A549 (cell line): ENCODE measurements at regions not wholly inside any gene's neighbourhood (a gene's known extent, or its start where the extent isn't known, plus 50 kb on each side); places are given as distances from the start of the nearest gene placed in this dataset.

ENCODE experiments used
- ATAC-seq, 2 experiments: fragments of 200-7000 bp in 1 of 2; fragments of >200 bp in 1 of 2; cut with Nextera tagmentation in 1 of 2; cut with Tn5 transposase in 1 of 2; 3 replicates each; pipeline versions ENCODE4 v1.8.0 to v1.9.1; 2018 to 2020; ENCODE audit warnings: mild to moderate bottlenecking in 1 of 2, moderate library complexity in 1 of 2
- CTCF ChIA-PET: fragments of 300-600 bp; sonication (Branson Sonifier 250); formaldehyde crosslinking; extraction: SDS; loops from one replicate; lab custom pipeline; 2021; ENCODE audit warnings: antibody characterized with exemption, inconsistent platforms; lab: Yijun Ruan, JAX
- POLR2A ChIA-PET: fragments of 350-600 bp; formaldehyde crosslinking; extraction: SDS; loops from one replicate; lab custom pipeline; 2021; ENCODE audit warnings: antibody characterized with exemption, inconsistent platforms; lab: Yijun Ruan, JAX
- DNase-seq, 2 experiments: peaks; one replicate each; pipeline versions ENCODE4 v3.0.0 to v3.0.0-alpha.2; 2011 to 2016; ENCODE audit warnings: low read depth in 1 of 2, low spot score in 1 of 2
- FAIRE-seq: peaks from 2 replicates; lab custom pipeline; 2011; peaks lifted over from hg19 to GRCh38; lab: Jason Lieb, UNC
- H3K27ac ChIP-seq, 2 experiments: fragments of >200 bp; sonication (Bioruptor Twin); formaldehyde crosslinking; 3 replicates each; pipeline ENCODE4 v1.5.1; 2016 to 2017
- H3K4me1 ChIP-seq: fragments of >200 bp; sonication (Bioruptor Twin); formaldehyde crosslinking; 3 replicates; pipeline ENCODE4 v1.6.1; 2016
- H3K4me2 ChIP-seq: fragments of >200 bp; sonication (Bioruptor Twin); formaldehyde crosslinking; 3 replicates; pipeline ENCODE4 v1.6.1; 2016
- H3K4me3 ChIP-seq: fragments of >200 bp; sonication (Bioruptor Twin); formaldehyde crosslinking; 3 replicates; pipeline ENCODE4 v1.5.1; 2016
- H3K9me3 ChIP-seq: fragments of >200 bp; sonication (Bioruptor Twin); formaldehyde crosslinking; 3 replicates; pipeline ENCODE4 v1.6.1; 2016
- BHLHE40 ChIP-seq: IDR thresholded peaks from 2 replicates; pipeline ENCODE4 v1.6.1; 2012; ENCODE audit warnings: low read depth, low read length, inconsistent platforms
- CHD2 ChIP-seq: fragments of 150-350 bp; IDR thresholded peaks from 2 replicates; pipeline ENCODE4 v1.6.1; 2014; ENCODE audit warnings: low read length; ENCODE audit not compliant: partially characterized antibody
- EHF ChIP-seq: fragments of 250-450 bp; sonication (Bioruptor Pico); IDR thresholded peaks from 2 replicates; pipeline ENCODE4 v1.5.0; 2020; ENCODE audit warnings: mild to moderate bottlenecking
- GATA3 ChIP-seq: IDR thresholded peaks from 2 replicates; pipeline ENCODE4 v1.6.1; 2012; ENCODE audit warnings: borderline replicate concordance
- HOXA7 ChIP-seq: fragments of 250-450 bp; sonication (Bioruptor Pico); IDR thresholded peaks from 2 replicates; pipeline ENCODE4 v1.5.0; 2020; ENCODE audit warnings: mild to moderate bottlenecking, moderate library complexity
- JUN ChIP-seq, 2 experiments: fragments of >200 bp; sonication (Bioruptor Twin); formaldehyde crosslinking; IDR thresholded peaks; 2 replicates in 1 of 2; 3 replicates in 1 of 2; pipeline ENCODE4 v1.6.1; 2016 to 2017
- KDM1A ChIP-seq: fragments of 200-600 bp; sonication (generic); IDR thresholded peaks from 2 replicates; pipeline ENCODE4 v1.6.1; 2016; ENCODE audit warnings: low read depth, mild to moderate bottlenecking
- KDM5A ChIP-seq: fragments of 200-600 bp; sonication (generic); IDR thresholded peaks from 2 replicates; pipeline ENCODE4 v1.6.1; 2016; ENCODE audit warnings: antibody characterized with exemption, mild to moderate bottlenecking
- NPAS2 ChIP-seq: fragments of 250-450 bp; sonication (Bioruptor Pico); IDR thresholded peaks from 2 replicates; pipeline ENCODE4 v1.8.0; 2022; ENCODE audit warnings: mild to moderate bottlenecking, moderate library complexity, borderline replicate concordance
- NR3C1 ChIP-seq: fragments of >200 bp; sonication (Bioruptor Twin); formaldehyde crosslinking; IDR thresholded peaks from 3 replicates; pipeline ENCODE4 v1.6.1; 2017
- PHF8 ChIP-seq: fragments of 200-600 bp; sonication (generic); IDR thresholded peaks from 2 replicates; pipeline ENCODE4 v1.6.1; 2016; ENCODE audit warnings: low read depth, mild to moderate bottlenecking, antibody characterized with exemption, moderate library complexity, borderline replicate concordance
- POLR2AphosphoS2 ChIP-seq: conservative IDR thresholded peaks from 2 replicates; pipeline ENCODE4 v1.6.1; 2012; ENCODE audit warnings: low read length, improper control_type of control experiment, inconsistent platforms
- RAD21 ChIP-seq, 2 experiments: fragments of >200 bp in 1 of 2; sonication (Bioruptor Twin) in 1 of 2; formaldehyde crosslinking in 1 of 2; IDR thresholded peaks in 1 of 2; conservative IDR thresholded peaks in 1 of 2; 2 replicates in 1 of 2; 3 replicates in 1 of 2; pipeline ENCODE4 v1.6.1; 2012 to 2018; ENCODE audit warnings: inconsistent platforms in 1 of 2
- RFX5 ChIP-seq: fragments of 450-650 bp; IDR thresholded peaks from 2 replicates; pipeline ENCODE4 v1.7.1; 2014; ENCODE audit warnings: antibody characterized with exemption, mild to moderate bottlenecking, moderate library complexity
- RNF2 ChIP-seq: fragments of 200-600 bp; sonication (generic); IDR thresholded peaks from 2 replicates; pipeline ENCODE4 v1.6.1; 2016; ENCODE audit warnings: low read depth, mild to moderate bottlenecking, antibody characterized with exemption, moderate library complexity, borderline replicate concordance
- TFCP2L1 ChIP-seq: fragments of 250-450 bp; sonication (Bioruptor Pico); IDR thresholded peaks from 2 replicates; pipeline ENCODE4 v1.5.0; 2021; ENCODE audit warnings: mild to moderate bottlenecking
- TP53 ChIP-seq: fragments of 250-450 bp; sonication (Bioruptor Pico); IDR thresholded peaks from 2 replicates; pipeline ENCODE4 v1.5.0; 2021; ENCODE audit warnings: mild to moderate bottlenecking, moderate library complexity
- ZFP36 ChIP-seq: fragments of 450-650 bp; IDR thresholded peaks from 2 replicates; pipeline ENCODE4 v1.6.1; 2014; ENCODE audit warnings: borderline replicate concordance; ENCODE audit not compliant: partially characterized antibody
- ZNF302 ChIP-seq: fragments of 250-450 bp; sonication (Bioruptor Pico); IDR thresholded peaks from 2 replicates; pipeline ENCODE4 v1.9.0; 2021; ENCODE audit warnings: inconsistent platforms, mild to moderate bottlenecking, moderate library complexity
- whole genome bisulfite sequencing: methylation state at CpG from one replicate; pipeline ENCODE4 v1.1.6; 2017; ENCODE audit errors: missing lambda C conversion rate; 5-methylcytosine and 5-hydroxymethylcytosine counted together
- TF ChIP-seq, protein P1 (sequence below): IDR thresholded peaks from 2 replicates; pipeline ENCODE4 v1.6.1; 2012
- TF ChIP-seq, protein P2 (sequence below): fragments of >200 bp; sonication (Bioruptor Twin); formaldehyde crosslinking; IDR thresholded peaks from 3 replicates; pipeline ENCODE4 v1.6.1; 2016
- TF ChIP-seq, protein P3 (sequence below): fragments of 150-350 bp; IDR thresholded peaks from 2 replicates; pipeline ENCODE4 v1.6.1; 2014; ENCODE audit warnings: low read depth, mild to moderate bottlenecking, low read length
- TF ChIP-seq, protein P4 (sequence below): fragments of 200-600 bp; sonication (generic); IDR thresholded peaks from 2 replicates; pipeline ENCODE4 v1.6.1; 2016; ENCODE audit warnings: antibody characterized with exemption, mild to moderate bottlenecking, moderate library complexity
- TF ChIP-seq, protein P5 (sequence below): fragments of 250-450 bp; sonication (Bioruptor Pico); IDR thresholded peaks from 2 replicates; pipeline ENCODE4 v1.5.0; 2020; ENCODE audit warnings: low read depth, mild to moderate bottlenecking, moderate library complexity
- TF ChIP-seq, protein P6 (sequence below): fragments of 250-450 bp; sonication (Bioruptor Pico); IDR thresholded peaks from 2 replicates; pipeline ENCODE4 v1.5.0; 2021; ENCODE audit warnings: mild to moderate bottlenecking, moderate library complexity, borderline replicate concordance
- TF ChIP-seq, protein P7 (sequence below): IDR thresholded peaks from 2 replicates; pipeline ENCODE4 v1.6.1; 2012; ENCODE audit warnings: low read depth, borderline replicate concordance

DNA sequence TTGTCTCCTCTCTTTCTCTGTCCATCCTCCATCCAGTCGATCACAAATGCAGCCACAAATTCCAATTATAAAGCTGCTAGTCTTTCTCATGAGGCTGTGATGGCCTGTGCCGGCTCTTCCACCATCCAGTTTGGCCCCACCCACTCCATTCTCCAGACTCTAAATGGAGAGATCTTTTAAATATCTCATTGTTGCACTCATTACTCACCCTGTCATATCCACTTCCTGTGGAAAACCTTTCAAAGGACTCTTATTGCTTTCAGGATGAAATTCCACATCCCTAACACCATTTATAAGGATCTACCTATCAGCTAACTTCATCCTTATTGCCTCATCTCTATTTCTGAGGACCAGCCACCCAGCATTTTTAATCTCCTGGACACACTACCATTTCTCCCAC lies 70.6 kb downstream of the NRN1 start:
- Histone ChIP-seq H3K4me3 (no peak overlapping the region), H3K27ac (no peak overlapping the region), H3K4me1 (no peaks in the 10 kb centered on the region), H3K9me3 (no peaks in the 10 kb centered on the region), H3K4me2 (no peak overlapping the region)
- CTCF ChIA-PET: no interaction called here
- 18% methylated on average over 2 of the region's 2 CpGs for WGBS
- POLR2A ChIA-PET: no interaction called here
- no peak for FAIRE-seq
- TF ChIP-seq POLR2AphosphoS2 (no peak), NR3C1 (no peak), JUN (IDR thresholded peaks at IDR 0.05) (no peak), GATA3 (no peak), TP53 (CRISPR knock-in tag) (no peak), TFCP2L1 (no peak), RAD21 (conservative IDR thresholded peaks at IDR 0.05 in 1 of 2, IDR thresholded peaks at IDR 0.05 in 1 of 2) (no peak), RNF2 (no peak), CHD2 (no peak), ZNF302 (no peak), HOXA7 (no peak), NPAS2 (CRISPR knock-in tag) (no peak)
- TF ChIP-seq, protein P1, sequence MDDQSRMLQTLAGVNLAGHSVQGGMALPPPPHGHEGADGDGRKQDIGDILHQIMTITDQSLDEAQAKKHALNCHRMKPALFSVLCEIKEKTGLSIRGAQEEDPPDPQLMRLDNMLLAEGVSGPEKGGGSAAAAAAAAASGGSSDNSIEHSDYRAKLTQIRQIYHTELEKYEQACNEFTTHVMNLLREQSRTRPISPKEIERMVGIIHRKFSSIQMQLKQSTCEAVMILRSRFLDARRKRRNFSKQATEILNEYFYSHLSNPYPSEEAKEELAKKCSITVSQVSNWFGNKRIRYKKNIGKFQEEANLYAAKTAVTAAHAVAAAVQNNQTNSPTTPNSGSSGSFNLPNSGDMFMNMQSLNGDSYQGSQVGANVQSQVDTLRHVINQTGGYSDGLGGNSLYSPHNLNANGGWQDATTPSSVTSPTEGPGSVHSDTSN: no peak
- TF ChIP-seq, protein P2, sequence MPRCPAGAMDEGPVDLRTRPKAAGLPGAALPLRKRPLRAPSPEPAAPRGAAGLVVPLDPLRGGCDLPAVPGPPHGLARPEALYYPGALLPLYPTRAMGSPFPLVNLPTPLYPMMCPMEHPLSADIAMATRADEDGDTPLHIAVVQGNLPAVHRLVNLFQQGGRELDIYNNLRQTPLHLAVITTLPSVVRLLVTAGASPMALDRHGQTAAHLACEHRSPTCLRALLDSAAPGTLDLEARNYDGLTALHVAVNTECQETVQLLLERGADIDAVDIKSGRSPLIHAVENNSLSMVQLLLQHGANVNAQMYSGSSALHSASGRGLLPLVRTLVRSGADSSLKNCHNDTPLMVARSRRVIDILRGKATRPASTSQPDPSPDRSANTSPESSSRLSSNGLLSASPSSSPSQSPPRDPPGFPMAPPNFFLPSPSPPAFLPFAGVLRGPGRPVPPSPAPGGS: no peak
- TF ChIP-seq, protein P3, sequence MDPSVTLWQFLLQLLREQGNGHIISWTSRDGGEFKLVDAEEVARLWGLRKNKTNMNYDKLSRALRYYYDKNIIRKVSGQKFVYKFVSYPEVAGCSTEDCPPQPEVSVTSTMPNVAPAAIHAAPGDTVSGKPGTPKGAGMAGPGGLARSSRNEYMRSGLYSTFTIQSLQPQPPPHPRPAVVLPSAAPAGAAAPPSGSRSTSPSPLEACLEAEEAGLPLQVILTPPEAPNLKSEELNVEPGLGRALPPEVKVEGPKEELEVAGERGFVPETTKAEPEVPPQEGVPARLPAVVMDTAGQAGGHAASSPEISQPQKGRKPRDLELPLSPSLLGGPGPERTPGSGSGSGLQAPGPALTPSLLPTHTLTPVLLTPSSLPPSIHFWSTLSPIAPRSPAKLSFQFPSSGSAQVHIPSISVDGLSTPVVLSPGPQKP: no peak
- ATAC-seq: no peak
- no peak for DNase-seq

DNA sequence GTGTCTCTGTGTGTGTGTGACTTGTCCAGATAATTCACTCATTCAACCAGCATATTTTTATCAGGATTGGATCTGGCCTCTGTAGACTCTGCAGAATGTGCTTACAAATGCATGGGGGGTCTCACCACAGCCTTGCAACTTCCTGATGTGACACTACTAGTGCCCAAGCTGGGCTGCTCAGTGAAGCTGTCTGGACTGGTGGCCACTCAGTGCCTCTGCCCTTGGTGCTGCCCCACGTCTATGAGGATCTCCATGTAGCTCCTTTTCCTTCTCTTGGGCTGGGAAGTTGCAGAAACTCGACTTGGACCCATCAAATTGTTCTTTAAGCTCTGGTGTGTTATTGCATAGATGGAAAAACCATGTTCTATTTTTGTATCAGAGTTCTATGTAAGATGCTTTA lies 75.8 kb downstream of the NRN1 start:
- Histone ChIP-seq H3K27ac (no peak overlapping the region), H3K4me3 (no peak overlapping the region), H3K4me2 (no peak overlapping the region), H3K9me3 (no peaks in the 10 kb centered on the region), H3K4me1 (no peaks in the 10 kb centered on the region)
- FAIRE-seq: no peak
- ChIA-PET POLR2A (no interaction called here), CTCF (no interaction called here)
- 0% methylated on average over 2 of the region's 2 CpGs for WGBS
- no peak for DNase-seq
- no peak for ATAC-seq
- no peak for TF ChIP-seq KDM5A
- TF ChIP-seq RFX5: no peak
- TF ChIP-seq, protein P4, sequence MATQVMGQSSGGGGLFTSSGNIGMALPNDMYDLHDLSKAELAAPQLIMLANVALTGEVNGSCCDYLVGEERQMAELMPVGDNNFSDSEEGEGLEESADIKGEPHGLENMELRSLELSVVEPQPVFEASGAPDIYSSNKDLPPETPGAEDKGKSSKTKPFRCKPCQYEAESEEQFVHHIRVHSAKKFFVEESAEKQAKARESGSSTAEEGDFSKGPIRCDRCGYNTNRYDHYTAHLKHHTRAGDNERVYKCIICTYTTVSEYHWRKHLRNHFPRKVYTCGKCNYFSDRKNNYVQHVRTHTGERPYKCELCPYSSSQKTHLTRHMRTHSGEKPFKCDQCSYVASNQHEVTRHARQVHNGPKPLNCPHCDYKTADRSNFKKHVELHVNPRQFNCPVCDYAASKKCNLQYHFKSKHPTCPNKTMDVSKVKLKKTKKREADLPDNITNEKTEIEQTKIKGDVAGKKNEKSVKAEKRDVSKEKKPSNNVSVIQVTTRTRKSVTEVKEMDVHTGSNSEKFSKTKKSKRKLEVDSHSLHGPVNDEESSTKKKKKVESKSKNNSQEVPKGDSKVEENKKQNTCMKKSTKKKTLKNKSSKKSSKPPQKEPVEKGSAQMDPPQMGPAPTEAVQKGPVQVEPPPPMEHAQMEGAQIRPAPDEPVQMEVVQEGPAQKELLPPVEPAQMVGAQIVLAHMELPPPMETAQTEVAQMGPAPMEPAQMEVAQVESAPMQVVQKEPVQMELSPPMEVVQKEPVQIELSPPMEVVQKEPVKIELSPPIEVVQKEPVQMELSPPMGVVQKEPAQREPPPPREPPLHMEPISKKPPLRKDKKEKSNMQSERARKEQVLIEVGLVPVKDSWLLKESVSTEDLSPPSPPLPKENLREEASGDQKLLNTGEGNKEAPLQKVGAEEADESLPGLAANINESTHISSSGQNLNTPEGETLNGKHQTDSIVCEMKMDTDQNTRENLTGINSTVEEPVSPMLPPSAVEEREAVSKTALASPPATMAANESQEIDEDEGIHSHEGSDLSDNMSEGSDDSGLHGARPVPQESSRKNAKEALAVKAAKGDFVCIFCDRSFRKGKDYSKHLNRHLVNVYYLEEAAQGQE: no peak
- no peak for TF ChIP-seq ZFP36
- TF ChIP-seq BHLHE40: no peak
- TF ChIP-seq NPAS2 (CRISPR knock-in tag): no peak
- TF ChIP-seq EHF (CRISPR knock-in tag): no peak
- TF ChIP-seq NR3C1: no peak
- TF ChIP-seq, protein P5, sequence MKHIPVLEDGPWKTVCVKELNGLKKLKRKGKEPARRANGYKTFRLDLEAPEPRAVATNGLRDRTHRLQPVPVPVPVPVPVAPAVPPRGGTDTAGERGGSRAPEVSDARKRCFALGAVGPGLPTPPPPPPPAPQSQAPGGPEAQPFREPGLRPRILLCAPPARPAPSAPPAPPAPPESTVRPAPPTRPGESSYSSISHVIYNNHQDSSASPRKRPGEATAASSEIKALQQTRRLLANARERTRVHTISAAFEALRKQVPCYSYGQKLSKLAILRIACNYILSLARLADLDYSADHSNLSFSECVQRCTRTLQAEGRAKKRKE: no peak
- TF ChIP-seq, protein P6, sequence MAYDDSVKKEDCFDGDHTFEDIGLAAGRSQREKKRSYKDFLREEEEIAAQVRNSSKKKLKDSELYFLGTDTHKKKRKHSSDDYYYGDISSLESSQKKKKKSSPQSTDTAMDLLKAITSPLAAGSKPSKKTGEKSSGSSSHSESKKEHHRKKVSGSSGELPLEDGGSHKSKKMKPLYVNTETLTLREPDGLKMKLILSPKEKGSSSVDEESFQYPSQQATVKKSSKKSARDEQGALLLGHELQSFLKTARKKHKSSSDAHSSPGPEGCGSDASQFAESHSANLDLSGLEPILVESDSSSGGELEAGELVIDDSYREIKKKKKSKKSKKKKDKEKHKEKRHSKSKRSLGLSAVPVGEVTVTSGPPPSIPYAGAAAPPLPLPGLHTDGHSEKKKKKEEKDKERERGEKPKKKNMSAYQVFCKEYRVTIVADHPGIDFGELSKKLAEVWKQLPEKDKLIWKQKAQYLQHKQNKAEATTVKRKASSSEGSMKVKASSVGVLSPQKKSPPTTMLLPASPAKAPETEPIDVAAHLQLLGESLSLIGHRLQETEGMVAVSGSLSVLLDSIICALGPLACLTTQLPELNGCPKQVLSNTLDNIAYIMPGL (CRISPR knock-in tag): no peak
- no peak for TF ChIP-seq PHF8
- TF ChIP-seq, protein P7, sequence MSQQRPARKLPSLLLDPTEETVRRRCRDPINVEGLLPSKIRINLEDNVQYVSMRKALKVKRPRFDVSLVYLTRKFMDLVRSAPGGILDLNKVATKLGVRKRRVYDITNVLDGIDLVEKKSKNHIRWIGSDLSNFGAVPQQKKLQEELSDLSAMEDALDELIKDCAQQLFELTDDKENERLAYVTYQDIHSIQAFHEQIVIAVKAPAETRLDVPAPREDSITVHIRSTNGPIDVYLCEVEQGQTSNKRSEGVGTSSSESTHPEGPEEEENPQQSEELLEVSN: no peak
- TF ChIP-seq KDM1A: no peak
- TF ChIP-seq, protein P1: no peak
